ENCODE measurements at regions not wholly inside any gene's neighbourhood (a gene's known extent, or its start where the extent isn't known, plus 50 kb on each side); places are given as distances from the start of the nearest gene placed in this dataset.

DNA sequence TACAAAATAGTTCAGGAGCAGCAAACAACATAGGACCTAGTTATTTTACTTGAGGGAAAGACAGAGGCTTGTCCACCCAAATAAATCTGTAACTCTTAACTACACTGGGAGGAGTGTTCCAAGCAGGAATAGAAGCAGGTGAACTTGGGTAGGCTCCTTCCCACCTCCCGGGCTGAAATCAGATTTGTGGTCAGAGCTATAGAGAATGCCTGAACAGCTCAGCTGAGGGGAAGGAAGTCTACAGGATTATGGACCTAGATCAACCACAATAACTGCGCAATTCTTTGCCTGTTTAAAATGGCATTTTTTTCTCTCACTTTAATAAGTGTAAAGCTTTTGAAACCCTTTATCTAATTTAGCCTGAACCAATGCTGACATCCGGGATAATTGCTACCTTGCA, 73.5 kb upstream of the IRS2 start:
- peaks cover 9% of the 10 kb centered on the region; the same call in 1 of the 2 replicates for H3K4me1 ChIP-seq (ENCODE audit: insufficient read depth)
- no peaks in the 10 kb centered on the region for H3K36me3 Mint-ChIP-seq (ENCODE audit: low read depth)
- no peak overlapping the region for H3K4me3 ChIP-seq
- no peaks in the 10 kb centered on the region for H3K36me3 ChIP-seq (ENCODE audit: insufficient read depth)
- H2AFZ ChIP-seq = no peak overlapping the region
- H4K20me1 ChIP-seq (replicated peaks; ENCODE audit: insufficient read depth) = no peaks in the 10 kb centered on the region
- ATAC-seq (no peak), DNase-seq (ENCODE audit: low spot score) (no peak)
- no peaks in the 10 kb centered on the region for H3F3A ChIP-seq (replicated peaks; ENCODE audit: low read depth)
- peaks cover 4% of the 10 kb centered on the region for H3K27me3 Mint-ChIP-seq (ENCODE audit: insufficient read depth, low read depth, poor library complexity)
- H3K4me3 Mint-ChIP-seq = no peak overlapping the region
- no peak overlapping the region for H3K4me2 ChIP-seq
- H3K4me1 Mint-ChIP-seq = peaks cover 19% of the 10 kb centered on the region
- peaks cover 5% of the 10 kb centered on the region; the same call in 1 of the 2 replicates for H3K9me2 ChIP-seq (ENCODE audit: insufficient read depth)
- no peak overlapping the region for H3K27ac Mint-ChIP-seq
- no peak overlapping the region for H3K27ac ChIP-seq (ENCODE audit: low read depth)
- no peaks in the 10 kb centered on the region for H3K27me3 ChIP-seq (ENCODE audit: insufficient read depth)
- no peaks in the 10 kb centered on the region for H3K79me2 ChIP-seq (replicated peaks; ENCODE audit: insufficient read depth)
- TF ChIP-seq EZH2phosphoT487 (IDR thresholded peaks at IDR 0.05; ENCODE audit: unreplicated experiment) = no peak
- TF ChIP-seq JUNB (IDR thresholded peaks at IDR 0.05; ENCODE audit: unreplicated experiment) = no peak
- TF ChIP-seq, protein P1, sequence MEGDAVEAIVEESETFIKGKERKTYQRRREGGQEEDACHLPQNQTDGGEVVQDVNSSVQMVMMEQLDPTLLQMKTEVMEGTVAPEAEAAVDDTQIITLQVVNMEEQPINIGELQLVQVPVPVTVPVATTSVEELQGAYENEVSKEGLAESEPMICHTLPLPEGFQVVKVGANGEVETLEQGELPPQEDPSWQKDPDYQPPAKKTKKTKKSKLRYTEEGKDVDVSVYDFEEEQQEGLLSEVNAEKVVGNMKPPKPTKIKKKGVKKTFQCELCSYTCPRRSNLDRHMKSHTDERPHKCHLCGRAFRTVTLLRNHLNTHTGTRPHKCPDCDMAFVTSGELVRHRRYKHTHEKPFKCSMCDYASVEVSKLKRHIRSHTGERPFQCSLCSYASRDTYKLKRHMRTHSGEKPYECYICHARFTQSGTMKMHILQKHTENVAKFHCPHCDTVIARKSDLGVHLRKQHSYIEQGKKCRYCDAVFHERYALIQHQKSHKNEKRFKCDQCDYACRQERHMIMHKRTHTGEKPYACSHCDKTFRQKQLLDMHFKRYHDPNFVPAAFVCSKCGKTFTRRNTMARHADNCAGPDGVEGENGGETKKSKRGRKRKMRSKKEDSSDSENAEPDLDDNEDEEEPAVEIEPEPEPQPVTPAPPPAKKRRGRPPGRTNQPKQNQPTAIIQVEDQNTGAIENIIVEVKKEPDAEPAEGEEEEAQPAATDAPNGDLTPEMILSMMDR (conservative IDR thresholded peaks at IDR 0.05; ENCODE audit: low read depth in 2 of 2) = no peak
- TF ChIP-seq ZNF114 (CRISPR knock-in tag; IDR thresholded peaks at IDR 0.05) = no peak
- TF ChIP-seq ZNF462 (CRISPR knock-in tag; IDR thresholded peaks at IDR 0.05) = no peak
- no peak for TF ChIP-seq ZNF331 (CRISPR knock-in tag; IDR thresholded peaks at IDR 0.05; ENCODE audit: low read depth)
- TF ChIP-seq NANOG (IDR thresholded peaks at IDR 0.05; ENCODE audit: borderline replicate concordance) = no peak
- TF ChIP-seq CREB1 (CRISPR knock-in tag; IDR thresholded peaks at IDR 0.05; ENCODE audit: low read depth) = no peak
- no peak for TF ChIP-seq STAT1 (IDR thresholded peaks at IDR 0.05; ENCODE audit: unreplicated experiment)
- TF ChIP-seq, protein P2, sequence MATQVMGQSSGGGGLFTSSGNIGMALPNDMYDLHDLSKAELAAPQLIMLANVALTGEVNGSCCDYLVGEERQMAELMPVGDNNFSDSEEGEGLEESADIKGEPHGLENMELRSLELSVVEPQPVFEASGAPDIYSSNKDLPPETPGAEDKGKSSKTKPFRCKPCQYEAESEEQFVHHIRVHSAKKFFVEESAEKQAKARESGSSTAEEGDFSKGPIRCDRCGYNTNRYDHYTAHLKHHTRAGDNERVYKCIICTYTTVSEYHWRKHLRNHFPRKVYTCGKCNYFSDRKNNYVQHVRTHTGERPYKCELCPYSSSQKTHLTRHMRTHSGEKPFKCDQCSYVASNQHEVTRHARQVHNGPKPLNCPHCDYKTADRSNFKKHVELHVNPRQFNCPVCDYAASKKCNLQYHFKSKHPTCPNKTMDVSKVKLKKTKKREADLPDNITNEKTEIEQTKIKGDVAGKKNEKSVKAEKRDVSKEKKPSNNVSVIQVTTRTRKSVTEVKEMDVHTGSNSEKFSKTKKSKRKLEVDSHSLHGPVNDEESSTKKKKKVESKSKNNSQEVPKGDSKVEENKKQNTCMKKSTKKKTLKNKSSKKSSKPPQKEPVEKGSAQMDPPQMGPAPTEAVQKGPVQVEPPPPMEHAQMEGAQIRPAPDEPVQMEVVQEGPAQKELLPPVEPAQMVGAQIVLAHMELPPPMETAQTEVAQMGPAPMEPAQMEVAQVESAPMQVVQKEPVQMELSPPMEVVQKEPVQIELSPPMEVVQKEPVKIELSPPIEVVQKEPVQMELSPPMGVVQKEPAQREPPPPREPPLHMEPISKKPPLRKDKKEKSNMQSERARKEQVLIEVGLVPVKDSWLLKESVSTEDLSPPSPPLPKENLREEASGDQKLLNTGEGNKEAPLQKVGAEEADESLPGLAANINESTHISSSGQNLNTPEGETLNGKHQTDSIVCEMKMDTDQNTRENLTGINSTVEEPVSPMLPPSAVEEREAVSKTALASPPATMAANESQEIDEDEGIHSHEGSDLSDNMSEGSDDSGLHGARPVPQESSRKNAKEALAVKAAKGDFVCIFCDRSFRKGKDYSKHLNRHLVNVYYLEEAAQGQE (IDR thresholded peaks at IDR 0.05; ENCODE audit: unreplicated experiment) = no peak
- no peak for TF ChIP-seq EZH2 (IDR thresholded peaks at IDR 0.05; ENCODE audit: low read depth, unreplicated experiment)
- TF ChIP-seq ETS1 (IDR thresholded peaks at IDR 0.05) = no peak
- no peak for TF ChIP-seq POLR2AphosphoS5 (IDR thresholded peaks at IDR 0.05; ENCODE audit: low read depth)
- no peaks in the 10 kb centered on the region for H3K9me3 Mint-ChIP-seq
